SK-N-MC (cell line): ENCODE measurements at regions not wholly inside any gene's neighbourhood (a gene's known extent, or its start where the extent isn't known, plus 50 kb on each side); places are given as distances from the start of the nearest gene placed in this dataset.

Source experiments
- EZH2 ChIP-seq: fragments of 200-600 bp; sonication (generic); IDR thresholded peaks from one replicate; pipeline ENCODE4 v1.6.1; 2017; ENCODE audit warnings: antibody characterized with exemption
- POLR2AphosphoS5 ChIP-seq: IDR thresholded peaks from 2 replicates; pipeline ENCODE4 v1.6.1; 2012; ENCODE audit warnings: mild to moderate bottlenecking, low read depth, low read length, borderline replicate concordance

DNA sequence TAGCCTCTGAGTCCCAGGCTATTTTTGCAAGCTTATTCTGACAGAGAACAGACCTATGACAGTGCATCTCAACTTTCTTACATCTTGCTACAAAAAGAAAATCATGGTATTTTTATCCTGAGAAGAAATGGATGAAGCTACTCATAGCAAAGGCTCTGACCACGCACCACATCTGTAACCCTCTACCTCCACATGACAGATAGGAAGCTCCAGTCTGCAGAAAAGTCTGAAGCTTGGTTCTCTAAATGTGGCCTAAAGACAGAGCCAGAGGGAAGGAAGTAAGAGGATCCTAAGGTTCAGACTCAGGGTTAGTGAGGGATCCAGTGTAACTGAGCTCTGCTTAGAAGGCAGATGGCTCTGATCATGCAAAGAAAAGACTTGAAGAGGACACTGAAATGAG lies 58.4 kb upstream of the ABCB5 start:
- TF ChIP-seq POLR2AphosphoS5 (no peak), EZH2 (no peak)
